Non-pigmented ciliary epithelial cell (primary cell): ENCODE measurements at regions not wholly inside any gene's neighbourhood (a gene's known extent, or its start where the extent isn't known, plus 50 kb on each side); places are given as distances from the start of the nearest gene placed in this dataset.
"Not testable (repeated sequence)": the region's sequence is repeated elsewhere in the genome, so short reads cannot be mapped to it uniquely, and the experiment has no call there.

Source experiments
- DNase-seq: peaks from one replicate; pipeline ENCODE4 v3.0.0-alpha.2; 2010; ENCODE audit warnings: low read depth

DNA sequence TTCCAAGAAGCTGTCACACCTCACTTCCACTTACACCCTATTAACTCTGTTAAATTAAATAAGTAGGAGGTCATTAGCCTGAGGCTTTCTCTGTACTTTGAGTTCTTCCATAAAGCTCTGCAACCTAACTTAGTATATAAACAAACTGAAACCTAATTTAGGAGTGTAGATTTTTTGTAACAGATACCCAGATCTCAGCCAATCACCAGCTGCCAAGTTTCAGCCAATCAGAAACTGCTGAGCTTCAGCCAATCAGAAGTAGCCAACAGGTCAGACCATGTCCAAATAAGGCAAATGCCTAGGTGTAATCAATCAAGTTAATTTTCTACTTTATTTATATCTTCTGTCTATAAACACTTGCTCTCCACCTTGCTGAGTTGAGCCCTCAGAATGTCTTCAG lies 142.7 kb upstream of the SULF2 start:
- no peak for DNase-seq

DNA sequence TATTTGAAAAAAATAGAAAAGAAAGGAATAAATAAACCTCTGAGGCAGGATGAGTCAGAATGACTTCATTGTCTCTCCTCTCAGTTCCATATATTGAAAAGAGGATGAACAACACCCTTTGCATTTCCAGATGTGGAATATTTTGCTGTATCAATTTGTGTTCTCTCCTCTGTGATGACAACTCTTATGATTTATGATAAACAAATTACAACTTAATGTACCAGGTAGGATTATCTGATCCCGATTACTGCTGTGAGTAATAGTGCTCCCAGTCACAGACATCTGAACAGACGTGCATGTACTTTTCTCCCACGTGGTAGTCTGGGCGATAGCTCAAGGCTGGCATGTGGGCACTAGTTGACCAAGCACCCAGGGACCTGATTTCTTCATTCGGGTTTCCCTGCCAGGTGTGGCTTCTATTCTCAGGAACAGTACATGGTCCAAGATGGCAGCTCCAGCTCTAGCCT lies 142.1 kb upstream of the SULF2 start:
- DNase-seq = no peak

DNA sequence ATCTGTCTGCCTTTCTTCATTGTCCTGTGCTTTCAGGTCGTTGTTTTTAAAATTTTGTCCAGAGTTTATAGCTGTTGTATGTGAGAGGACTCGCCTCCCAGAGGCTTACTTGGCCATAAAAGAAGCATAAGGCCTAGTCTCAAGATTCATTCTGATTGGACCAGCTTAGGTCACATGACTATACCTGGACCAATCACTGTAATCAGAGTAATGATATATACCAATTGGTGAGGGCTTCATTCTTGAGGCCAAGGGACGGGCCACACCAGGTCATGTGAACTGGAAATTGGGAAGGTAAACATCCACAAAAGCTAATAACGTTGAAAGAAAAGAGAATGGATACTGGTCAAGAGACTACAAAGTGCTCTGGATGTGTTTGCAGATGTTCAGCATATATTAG lies 141.4 kb upstream of the SULF2 start:
- DNase-seq = no peak

DNA sequence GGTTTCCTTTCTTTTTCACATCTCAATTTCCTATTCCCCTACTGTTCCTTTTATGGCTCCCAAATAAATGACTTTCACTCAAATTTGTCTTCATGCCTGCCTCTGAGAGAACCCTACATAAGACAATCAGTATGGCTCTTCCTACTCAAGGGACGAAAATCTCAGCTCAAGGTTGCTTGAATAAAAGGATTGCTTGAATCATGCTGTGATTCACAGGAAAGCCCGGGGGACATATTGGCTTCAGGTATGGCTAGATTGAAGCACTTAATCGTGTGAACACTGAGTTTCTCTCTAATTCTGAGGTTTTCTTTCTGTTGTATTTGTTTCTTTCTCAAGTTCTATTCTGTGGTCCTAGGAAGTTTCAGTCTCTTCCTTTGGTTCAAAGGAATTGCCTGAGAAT lies 140.3 kb upstream of the SULF2 start:
- DNase-seq = no peak

GRCh38 chr20:47922269-47922668 lies 137.0 kb upstream of the SULF2 start:
- DNase-seq = no peak

DNA sequence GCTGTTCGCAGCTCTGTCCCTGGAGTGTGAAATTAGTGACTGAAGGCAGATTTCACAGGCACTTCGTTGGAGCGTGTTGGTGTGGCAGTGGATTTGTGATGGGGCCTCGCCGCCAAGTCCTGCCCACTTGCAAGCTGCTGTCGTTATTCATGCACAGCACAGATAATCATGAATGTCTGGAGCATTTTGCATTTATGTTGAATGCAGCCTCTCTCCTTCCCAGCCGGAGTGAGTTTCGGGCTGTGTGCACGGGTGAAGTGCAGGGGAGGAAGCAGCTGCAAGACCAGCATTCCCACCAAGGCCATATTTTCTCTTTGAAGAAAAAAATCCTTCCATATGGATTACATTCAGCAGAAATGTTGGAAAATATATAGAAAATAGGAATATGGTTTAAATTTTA lies 136.5 kb upstream of the SULF2 start:
- not testable (repeated sequence) for DNase-seq

DNA sequence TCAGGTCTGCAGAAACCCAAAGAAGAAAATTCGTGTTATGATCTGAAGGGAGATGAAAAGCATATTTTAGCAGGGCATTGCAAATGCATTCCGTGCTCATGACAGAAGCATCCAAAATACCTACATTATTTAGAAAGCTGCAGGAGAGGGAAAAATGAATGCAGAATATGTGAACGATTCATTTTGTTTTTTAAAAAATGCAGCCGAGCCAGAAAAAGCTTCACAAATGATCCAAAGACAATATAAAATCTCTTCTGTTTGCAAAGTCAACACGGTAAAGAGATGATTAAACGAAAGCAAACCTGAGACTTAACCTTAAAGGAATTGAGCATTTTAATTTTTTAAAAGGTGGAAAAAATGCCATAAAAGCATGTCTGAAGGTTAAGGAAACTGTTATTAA lies 136.1 kb upstream of the SULF2 start:
- no peak for DNase-seq

DNA sequence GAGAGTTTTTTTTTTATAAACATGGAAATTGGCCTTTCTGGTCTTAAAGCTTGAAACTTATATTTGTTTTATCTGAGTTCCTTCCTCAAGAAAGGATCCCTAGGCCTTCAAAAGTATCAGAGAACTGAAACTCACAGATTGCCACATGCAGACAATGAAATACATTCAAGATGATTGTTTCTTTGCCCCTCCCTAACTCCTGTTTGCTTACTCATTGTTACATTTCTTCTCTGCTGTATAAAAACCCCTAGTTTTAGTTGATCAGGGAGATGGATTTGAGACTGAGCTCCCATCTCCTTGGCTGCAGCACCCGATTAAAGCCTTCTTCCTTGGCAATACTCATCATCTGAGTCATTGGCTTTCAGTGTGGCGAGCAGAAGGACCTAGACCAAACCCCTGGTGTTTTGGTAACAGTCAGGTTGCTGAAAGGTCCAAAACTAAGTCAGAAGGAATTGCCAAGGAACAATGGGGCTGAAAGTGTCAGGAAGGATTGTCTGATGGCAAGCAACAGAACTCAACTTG lies 132.3 kb upstream of the SULF2 start:
- no peak for DNase-seq

- DNase-seq = no peak
Measured at GRCh38 chr20:47915495-47915894, 130.2 kb upstream of the SULF2 start.

- no peak for DNase-seq
Measured at GRCh38 chr20:47914792-47915191, 129.5 kb upstream of the SULF2 start.

DNA sequence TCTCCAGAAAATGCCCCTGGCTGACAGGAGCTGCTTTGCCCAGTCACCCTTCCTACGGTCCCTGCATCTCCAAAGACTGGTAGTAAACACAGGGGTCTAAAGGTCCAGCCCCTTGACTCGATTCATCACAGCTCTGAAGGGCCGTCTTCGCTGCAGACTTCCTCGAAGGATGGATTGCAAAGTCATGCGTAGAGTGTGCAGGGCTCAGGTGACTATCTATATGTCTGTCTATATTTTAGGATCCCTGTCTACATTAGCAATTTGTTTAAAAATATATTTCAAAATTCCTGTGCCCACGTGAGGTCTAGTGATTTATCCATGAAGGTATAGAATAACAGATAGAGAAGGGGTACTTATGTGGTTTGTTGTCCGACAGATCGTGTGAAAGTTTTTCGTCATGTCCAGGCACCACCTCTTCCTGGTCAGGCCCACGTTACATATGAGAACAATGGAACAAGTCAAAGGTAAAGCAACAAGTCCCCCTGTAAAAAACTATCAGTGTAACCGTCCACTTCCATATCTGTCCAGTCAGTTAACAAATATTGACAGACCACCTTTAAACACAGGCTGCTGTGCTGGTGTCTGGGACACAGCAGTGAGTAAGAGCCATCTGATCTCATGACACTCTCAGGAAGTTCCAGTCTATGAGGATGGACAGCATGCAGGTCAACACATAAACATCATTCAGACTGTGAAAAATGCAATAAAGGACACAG lies 127.7 kb upstream of the SULF2 start:
- DNase-seq = not testable (repeated sequence)

DNA sequence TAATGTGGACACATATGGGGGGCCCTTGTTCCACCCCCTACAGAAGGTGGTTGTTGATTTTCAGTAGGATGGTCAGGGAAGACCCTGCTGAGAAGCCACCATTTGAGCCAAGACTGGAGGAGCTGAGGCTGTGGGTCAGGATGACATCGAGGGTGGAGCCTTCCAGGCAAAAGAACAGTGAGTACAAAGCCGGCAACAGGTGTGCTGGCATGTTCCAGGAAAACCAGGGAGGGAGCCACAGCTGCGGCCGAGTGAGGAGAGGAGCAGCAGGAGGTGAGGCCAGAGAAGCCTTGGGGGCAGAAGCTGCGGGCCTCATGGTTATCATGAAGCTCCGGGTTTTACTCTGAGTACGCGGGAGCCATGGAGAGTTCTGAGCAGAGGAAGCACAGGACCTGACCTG lies 126.9 kb upstream of the SULF2 start:
- not testable (repeated sequence) for DNase-seq

DNA sequence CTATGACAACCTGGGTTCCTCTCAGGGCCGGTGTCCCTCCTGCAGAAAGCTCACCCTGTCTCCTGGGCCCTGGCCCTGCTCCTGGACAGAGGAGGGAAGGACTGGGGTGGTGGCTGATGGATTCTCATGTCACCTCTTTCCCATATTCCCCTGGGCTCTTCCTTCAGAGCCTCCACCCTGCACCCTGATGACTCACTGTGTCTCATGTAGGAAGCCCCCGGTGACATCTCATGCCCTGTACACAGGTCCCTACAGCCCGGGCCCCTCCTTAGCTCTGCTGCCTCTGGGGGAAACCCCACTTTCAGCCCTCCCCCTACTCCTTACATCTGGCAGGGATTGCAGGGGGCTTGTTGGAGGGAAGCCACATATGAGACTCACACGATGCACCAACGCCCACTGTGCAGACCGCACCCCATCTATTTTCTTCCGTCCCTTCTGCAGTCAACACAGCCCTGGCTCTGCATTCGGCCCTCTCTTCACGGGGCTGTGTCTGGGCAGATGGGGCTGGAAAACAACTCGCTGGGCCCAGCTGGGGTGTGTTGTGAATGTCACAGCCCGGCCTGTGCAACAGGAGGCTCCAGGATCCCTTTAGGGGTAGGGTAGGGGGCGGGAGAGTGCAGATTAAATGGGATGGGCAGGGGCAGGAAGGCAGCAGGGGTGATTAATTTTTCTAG lies 124.6 kb upstream of the SULF2 start:
- not testable (repeated sequence) for DNase-seq

- not testable (repeated sequence) for DNase-seq
Measured at GRCh38 chr20:47908361-47909035, 123.2 kb upstream of the SULF2 start.

DNA sequence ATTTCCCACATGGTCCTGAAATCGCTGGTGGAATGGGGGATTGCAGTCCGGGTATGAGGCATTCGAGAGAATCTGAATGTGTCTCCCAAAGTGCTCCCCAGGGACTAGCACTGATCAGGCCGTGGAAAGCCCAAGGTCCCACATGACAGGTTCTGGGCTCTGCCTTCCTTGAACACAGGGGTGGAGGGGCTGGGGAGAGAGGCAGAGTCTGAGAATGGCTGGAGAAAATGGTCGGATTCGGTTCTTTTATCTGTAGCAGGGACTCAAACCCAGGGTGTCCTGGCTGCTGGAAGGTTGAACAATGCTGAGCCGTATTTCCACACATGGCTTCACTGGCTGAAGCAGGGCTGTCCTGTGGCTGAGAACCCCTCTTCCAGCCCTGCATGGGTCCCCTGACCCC lies 122.7 kb upstream of the SULF2 start:
- not testable (repeated sequence) for DNase-seq

DNA sequence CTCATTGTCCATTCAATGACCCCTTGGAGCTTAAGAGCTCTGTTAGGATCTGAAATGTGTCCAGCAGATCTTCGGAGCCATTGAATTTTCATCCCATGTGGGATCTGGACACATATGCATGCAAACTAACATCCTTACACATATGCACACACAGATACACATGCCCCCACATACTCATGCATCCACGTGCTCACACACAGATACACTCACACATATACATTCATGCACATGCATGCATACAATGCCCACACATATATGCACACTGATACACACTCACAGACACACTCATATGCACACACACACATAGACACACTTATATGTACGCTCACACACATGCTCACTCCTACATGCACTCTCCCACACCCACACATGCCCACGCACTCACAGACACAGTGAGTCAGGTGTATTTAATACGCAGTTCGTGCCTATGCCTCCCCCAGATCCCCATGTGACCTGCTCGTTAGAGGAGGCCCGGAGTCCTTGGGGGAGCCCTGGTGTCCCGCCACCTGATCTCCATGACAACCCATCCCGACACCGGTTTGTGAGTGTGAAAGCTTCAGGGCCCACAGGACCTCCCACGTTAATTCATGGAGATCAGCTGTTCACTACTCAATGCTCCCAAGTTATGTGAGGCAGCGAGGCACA lies 121.9 kb upstream of the SULF2 start:
- no peak for DNase-seq

DNA sequence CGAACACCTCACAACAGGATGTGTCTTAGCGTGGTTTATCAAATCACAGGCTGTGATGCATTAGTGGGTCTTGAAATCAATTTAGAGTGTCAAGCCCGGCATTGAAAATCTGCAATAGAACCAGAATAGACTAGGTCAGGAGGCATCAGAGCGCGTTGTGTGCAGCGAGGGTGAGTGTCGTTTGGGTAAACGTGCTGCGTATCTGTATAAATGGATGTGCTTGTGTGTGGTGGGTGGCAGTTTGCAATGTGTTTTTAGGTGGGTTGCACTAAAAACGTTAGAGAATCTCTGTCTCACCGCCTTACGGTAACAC lies 121.0 kb upstream of the SULF2 start:
- no peak for DNase-seq

DNA sequence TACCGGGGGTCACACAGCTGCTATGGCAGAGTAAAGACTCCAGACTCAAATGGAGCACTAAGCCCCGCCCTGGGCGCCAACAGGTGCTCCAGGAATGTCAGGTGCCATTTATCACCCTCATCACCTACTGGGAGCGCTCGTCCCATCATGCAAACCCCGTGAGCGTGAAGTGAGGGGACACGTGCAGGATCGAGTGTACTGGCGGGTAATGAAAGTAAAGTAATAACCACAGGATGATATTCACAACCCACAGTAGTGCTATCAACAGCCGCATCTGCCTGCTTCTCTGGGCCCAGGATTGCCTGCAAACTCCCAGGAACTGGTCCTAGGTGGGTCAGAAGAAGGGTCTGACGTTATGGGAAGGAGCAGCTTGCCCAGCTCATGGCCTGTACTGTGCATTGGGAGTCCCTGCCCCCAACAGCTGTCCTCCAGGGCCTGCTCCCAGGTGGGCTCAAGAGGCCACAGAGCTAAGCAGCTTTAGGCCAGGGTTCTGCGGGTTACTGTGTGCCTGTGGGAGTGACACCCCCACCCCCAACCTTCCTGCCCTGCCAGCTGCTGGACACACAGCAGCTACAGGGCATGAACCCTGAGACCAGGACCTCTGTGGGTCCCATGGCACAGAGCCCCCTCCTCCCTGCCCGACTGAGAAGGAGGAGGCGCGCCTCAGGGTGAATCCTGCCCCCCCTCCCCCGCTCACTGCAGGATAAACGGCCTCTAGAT lies 120.5 kb upstream of the SULF2 start:
- DNase-seq = no peak

DNA sequence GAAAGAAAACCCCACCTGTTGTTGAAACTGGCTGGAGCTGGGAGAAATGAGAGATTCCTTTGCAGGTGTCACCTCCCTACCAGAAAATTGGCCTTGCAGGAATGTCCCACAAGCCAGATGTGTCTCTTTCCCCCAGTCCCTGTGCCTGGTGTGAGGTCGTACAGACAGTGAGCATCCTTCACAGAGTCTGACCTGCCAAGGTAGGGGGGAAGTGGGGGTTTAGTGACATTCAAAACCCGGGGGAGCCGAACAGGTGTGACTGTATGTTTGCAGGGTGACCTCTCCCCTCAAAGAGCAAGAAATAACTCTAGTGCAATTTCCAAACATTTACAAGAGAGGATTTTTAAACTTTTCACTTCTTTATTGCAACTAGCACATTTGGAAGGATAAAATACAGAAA lies 117.7 kb upstream of the SULF2 start:
- not testable (repeated sequence) for DNase-seq

DNA sequence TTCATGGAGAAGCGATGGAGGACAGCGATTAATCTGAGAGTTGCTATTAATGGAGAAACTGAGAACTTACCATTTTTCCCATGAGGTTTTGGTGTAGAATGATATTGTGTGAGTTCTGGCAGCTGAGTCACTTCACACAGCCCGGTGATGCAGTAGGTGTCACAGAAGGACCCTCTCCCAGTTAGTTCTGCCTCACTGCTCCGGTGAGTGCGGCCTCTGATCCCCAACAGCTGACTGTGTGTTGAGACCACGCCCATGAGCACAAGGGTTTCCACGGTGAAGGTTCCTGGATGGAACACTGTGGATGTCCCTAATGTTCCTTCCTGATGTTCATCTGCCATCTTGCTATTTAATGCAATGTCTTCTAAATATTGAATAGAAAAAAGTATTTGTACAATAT lies 114.0 kb upstream of the SULF2 start:
- DNase-seq = not testable (repeated sequence)

DNA sequence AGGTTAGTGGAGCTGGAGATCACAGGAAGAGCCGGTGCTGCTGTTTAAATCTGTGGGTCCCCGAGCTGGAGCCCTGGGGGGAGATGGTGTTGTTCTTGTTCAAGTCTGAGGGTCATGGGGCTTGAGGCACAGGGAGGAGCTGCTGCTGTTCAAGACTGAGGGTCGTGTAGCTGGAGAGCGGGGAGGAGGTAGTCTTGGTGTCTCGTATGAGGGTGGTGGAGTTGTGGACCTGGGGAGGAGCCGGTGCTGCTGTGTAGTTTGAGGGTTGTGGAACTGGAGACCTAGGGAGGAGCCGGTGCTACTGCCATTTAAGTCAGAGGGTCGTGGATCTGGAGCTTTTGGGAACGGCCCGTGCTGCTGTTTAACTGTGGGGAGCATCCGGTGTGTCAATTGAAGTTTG lies 112.2 kb upstream of the SULF2 start:
- no peak for DNase-seq

GRCh38 chr20:47892681-47893080 lies 107.4 kb upstream of the SULF2 start:
- DNase-seq = not testable (repeated sequence)
